HTR-8/SVneo (cell line): ENCODE measurements at regions not wholly inside any gene's neighbourhood (a gene's known extent, or its start where the extent isn't known, plus 50 kb on each side); places are given as distances from the start of the nearest gene placed in this dataset.

Experiments
- DNase-seq: peaks from one replicate; pipeline ENCODE4 v3.0.0; 2011; ENCODE audit warnings: low spot score, mixed read lengths; ENCODE audit not compliant: insufficient read length
- FAIRE-seq: peaks from 2 replicates; lab custom pipeline; 2011; peaks lifted over from hg19 to GRCh38; lab: Jason Lieb, UNC

- no peak for FAIRE-seq
- DNase-seq, result no peak
These were observed 1344.5 kb upstream of the TMEFF2 start for GRCh38 chr2:193539188-193539587.

DNA sequence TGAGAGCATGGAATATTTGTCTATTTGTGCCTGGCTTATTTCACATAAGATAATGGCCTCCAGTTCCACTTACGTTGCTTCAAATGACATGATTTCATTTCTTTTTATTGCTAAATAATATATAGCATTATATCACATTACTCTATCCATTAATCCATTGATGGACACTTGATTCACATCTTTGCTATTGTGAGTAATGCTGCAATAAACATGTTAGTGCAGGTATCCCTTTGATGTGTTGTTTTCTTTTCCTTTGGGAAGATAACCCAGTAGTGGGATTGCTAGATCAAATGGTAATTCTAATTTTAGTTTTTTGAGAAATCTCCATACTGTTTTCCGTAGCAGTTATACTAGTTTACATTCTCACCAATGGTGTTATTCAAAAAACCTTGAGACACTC is 1343.3 kb upstream of the TMEFF2 start:
- DNase-seq (no peak), FAIRE-seq (no peak)

- FAIRE-seq, result no peak
- DNase-seq, result no peak
These were observed 1342.8 kb upstream of the TMEFF2 start for GRCh38 chr2:193537531-193537930.

- DNase-seq, result no peak
- no peak for FAIRE-seq
These were observed 1333.7 kb upstream of the TMEFF2 start for GRCh38 chr2:193528458-193528857.

DNA sequence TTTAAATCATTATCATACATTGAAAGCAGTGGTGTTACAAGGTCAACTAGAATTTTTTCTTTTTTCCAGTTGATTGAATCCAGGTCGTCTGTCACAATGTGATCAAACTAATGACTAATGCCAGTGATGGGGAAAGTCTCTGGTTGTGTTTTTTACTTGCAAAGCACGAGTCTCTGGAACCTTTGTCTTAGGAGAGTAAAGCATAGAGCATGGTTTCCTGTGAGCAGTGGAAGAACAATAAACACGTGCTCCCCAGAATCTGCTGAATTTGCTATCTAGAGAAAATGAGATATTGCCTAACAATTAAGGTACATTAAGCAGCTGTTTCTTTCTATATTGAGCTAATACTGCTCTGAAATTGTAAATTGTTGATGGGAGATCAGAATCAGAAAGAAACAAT is 1332.4 kb upstream of the TMEFF2 start:
- no peak for FAIRE-seq
- no peak for DNase-seq

GRCh38 chr2:193523662-193524061 is 1328.9 kb upstream of the TMEFF2 start:
- DNase-seq, result no peak
- FAIRE-seq, result no peak

DNA sequence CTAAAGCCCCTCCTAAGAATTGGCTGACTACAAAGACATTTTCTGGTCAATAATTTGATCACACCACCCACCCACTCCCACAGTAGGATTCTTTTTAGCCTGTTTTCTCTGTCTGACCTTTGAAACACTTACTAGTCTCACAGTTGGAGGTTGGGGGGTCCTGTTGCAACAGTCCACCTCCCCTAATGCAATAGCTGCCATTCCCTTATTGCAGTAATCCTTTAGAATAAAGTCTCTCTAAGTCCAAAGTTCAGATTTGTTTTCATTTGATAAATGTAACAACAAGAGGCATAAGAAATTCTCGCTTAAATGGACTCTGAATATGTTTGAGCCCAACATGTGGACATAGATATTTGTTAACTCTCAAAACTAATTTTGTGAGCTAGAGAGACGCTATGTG is 1326.8 kb upstream of the TMEFF2 start:
- DNase-seq (no peak), FAIRE-seq (no peak)

DNA sequence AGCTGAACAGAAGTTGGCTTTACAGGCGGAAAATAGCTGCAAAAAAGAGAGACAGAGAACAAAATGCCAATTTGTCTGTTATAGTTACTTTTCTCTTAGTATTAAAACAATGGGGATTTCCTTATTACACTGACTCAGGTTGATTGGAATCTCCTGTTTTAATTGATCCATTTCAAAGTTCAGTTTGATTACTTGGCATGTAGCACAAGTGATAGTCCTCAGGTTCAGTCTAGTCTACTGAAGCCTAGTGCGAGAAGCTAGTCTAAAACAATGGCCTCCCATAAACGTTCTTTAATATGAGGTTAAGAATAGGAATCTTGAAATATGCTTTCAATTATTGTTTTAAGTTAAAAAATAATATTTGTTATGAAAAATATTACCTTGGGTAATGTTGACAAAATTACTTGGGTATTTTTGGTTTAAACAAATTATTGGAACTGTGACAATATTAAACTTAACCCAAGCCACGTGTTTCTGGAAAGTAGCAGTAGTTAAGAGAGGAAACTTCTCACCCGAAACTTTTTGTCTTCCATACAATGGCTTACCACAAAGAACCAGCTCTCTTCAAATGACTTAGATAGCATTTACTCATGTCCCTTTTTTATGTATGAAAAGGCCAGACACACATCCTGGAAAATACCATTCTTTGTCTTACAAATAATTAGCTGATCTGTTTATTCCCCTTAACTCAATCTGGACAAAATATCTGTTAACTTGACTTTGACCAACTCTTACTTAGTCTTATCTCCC is 1326.2 kb upstream of the TMEFF2 start:
- DNase-seq (no peak), FAIRE-seq (no peak)

GRCh38 chr2:193518041-193518817 is 1323.5 kb upstream of the TMEFF2 start:
- FAIRE-seq (no peak), DNase-seq (no peak)

DNA sequence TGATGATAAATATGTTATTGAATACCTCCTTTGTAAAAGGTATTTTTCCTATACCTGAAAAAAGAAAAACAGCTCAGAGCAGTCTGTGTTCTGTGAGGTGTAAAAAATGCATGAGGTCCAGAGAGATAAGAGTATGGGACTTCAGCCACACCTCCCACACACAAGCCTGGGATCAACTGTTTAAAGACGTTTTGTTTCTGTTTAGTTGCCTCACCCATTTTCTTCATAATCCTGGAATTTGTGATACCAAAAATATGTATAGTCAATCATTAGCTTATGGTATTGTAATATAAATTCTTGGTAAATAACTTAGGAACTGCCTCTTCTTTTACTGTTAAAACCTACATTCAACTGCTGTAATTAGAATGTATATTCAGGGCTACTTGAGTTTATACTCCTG is 1322.9 kb upstream of the TMEFF2 start:
- no peak for FAIRE-seq

GRCh38 chr2:193506035-193506434 is 1311.3 kb upstream of the TMEFF2 start:
- DNase-seq, result no peak
- no peak for FAIRE-seq

More for the DNA sequence above, 1322.9 kb upstream of the TMEFF2 start:
- no peak for DNase-seq

- no peak for FAIRE-seq
- no peak for DNase-seq
These were observed 1310.9 kb upstream of the TMEFF2 start for GRCh38 chr2:193505620-193506019.

- no peak for DNase-seq
- FAIRE-seq, result no peak
These were observed 1307.8 kb upstream of the TMEFF2 start for GRCh38 chr2:193502363-193503035.

DNA sequence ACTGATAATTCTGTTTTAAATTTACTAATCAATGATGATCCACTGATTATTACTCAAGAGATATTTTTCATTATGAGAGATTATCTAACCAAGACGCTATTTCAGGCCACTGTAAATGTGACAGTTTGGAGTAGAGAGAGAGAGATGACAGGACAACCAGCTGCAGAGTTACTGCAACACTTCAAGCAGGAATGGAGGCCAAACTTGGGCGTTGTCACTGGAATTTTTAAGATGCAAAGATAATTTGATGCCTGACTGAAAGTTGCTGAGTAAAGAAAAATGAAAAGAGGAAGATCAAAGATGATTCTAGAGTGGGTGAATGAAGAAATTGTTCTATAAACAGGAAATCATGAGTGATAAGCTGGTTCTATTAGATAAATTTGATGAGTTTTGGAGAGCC is 1302.1 kb upstream of the TMEFF2 start:
- DNase-seq, result no peak
- no peak for FAIRE-seq

DNA sequence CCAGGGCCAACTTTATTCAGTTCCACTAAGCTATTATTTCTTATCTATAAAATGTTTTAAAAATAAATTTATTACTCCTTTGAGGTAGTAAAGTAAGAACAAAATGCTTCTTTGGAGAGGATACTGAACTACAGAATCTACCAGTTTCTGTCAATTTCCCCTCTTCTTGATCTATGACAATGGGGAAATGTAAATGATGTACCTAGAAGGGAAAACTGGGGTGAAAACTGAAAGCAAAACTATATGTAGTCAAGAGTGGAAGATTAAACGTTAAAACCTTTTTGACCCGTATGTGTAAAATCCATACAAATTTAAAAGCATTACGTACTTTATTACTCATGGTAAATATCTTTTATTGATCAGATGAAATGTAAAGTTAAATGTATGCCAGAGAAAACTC is 1287.8 kb upstream of the TMEFF2 start:
- no peak for DNase-seq
- FAIRE-seq, result no peak

DNA sequence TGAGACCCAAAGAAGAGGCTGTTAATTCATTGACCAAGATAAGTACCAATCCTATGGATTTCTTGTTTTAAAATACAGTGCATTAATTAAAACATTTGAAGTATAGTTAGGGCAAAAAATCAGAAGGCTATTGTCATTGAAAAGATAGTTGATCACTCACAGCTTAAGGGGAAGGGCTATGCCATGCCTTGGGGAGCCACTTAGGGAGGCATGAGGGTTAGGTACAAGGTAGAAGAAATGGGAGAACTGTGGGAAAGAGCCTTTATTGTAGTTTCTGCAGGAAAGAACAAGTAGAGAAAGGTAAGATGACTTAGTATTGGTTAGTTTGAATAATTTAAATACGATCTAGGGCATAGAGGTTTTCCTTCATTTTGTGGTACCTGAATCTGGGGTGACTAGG is 1285.5 kb upstream of the TMEFF2 start:
- FAIRE-seq (no peak), DNase-seq (no peak)

- no peak for FAIRE-seq
- no peak for DNase-seq
These were observed 1281.6 kb upstream of the TMEFF2 start for GRCh38 chr2:193476171-193476800.

DNA sequence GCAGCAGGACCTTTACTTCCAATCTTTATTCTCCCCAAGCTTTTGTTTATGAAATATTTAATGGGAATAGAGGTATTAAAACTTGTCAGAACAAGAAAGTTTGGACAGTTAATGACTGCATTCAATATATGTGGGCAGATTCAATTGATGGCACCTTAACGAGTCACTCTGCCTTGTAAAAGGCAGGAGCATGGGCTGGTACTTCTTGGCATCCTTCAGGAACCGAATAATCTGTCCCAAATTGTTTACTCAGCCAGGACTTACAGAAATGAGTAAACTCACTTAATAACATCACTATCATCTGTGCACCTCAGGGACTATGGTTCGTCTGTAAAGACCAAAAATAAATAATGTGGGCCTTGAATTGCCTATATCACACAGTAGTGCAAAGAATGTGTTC is 1280.3 kb upstream of the TMEFF2 start:
- FAIRE-seq (no peak), DNase-seq (no peak)

GRCh38 chr2:193469251-193469650 is 1274.5 kb upstream of the TMEFF2 start:
- DNase-seq, result no peak
- FAIRE-seq, result no peak

DNA sequence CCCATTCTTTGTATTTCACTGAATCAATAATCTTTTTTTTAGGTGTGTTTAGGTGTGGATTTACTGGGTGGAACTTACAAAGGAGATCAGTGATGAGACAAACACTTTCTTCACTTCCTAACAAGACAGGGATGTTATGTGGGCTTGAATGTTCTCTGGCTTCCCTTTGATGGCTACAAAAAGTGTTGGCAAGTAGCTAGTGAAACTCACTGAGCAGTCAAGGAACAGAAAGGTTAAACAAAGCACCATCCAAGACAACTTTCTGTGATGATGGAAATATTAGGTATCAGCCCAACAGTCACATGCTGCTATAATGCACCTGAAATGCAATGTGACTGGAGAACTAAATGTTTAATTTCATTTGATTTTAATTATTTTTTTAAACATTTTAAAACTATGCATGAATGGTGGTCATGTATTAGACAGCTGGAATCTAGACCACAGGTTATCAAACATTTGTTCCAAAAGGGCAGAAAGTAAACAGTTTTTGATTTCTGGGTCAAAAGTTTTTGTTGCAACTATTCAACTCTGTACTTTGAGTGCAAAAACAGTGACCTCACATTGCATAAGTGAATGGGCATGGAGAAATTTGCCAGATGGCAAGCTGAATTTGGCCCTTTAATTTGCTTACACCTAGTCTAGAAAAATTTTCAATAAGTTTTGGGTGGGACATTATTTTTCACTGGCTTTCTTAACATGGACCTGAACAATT is 1272.7 kb upstream of the TMEFF2 start:
- FAIRE-seq, result no peak
- DNase-seq, result no peak
